Adipocyte (in vitro differentiated cells): ENCODE measurements at regions not wholly inside any gene's neighbourhood (a gene's known extent, or its start where the extent isn't known, plus 50 kb on each side); places are given as distances from the start of the nearest gene placed in this dataset.

Source experiments
- DNase-seq: peaks from one replicate; pipeline ENCODE4 v3.0.0-alpha.2; 2015; ENCODE audit warnings: low read depth
- H3K27me3 ChIP-seq: replicated peaks from 2 replicates; pipeline ENCODE4 v1.7.0; 2013; ENCODE audit warnings: mild to moderate bottlenecking, low read length, moderate library complexity; ENCODE audit not compliant: control insufficient read depth, insufficient read depth
- H3K36me3 ChIP-seq: 2 replicates; pipeline ENCODE4 v1.7.0; 2013; ENCODE audit warnings: low read length, mild to moderate bottlenecking, moderate library complexity; ENCODE audit not compliant: control insufficient read depth, insufficient read depth, severe bottlenecking
- H3K4me1 ChIP-seq: 2 replicates; pipeline ENCODE4 v1.7.0; 2013; ENCODE audit warnings: mild to moderate bottlenecking, low read length, moderate library complexity; ENCODE audit not compliant: control insufficient read depth, insufficient read depth
- H3K4me3 ChIP-seq: 2 replicates; pipeline ENCODE4 v1.7.0; 2013; ENCODE audit warnings: mild to moderate bottlenecking, low read length, moderate library complexity
- H3K9ac ChIP-seq: 2 replicates; pipeline ENCODE4 v1.7.0; 2013; ENCODE audit warnings: mild to moderate bottlenecking, low read length, moderate library complexity
- H3K9me3 ChIP-seq: 2 replicates; pipeline ENCODE4 v1.7.0; 2013; ENCODE audit warnings: mild to moderate bottlenecking, low read length, moderate library complexity; ENCODE audit not compliant: control insufficient read depth

GRCh38 chr2:149733936-149734685, 146.5 kb upstream of the MMADHC start:
- Histone ChIP-seq H3K27me3 (no peaks in the 10 kb centered on the region), H3K4me1 (peaks cover 27% of the 10 kb centered on the region), H3K9ac (no peak overlapping the region), H3K4me3 (no peak overlapping the region), H3K9me3 (no peaks in the 10 kb centered on the region), H3K36me3 (no peaks in the 10 kb centered on the region)
- peak; percentile 52 for DNase-seq

- no peaks in the 10 kb centered on the region for H3K27me3 ChIP-seq
- no peak overlapping the region for H3K9ac ChIP-seq
- no peaks in the 10 kb centered on the region for H3K36me3 ChIP-seq
- no peaks in the 10 kb centered on the region for H3K9me3 ChIP-seq
- H3K4me3 ChIP-seq, result no peak overlapping the region
- DNase-seq, result no peak
- H3K4me1 ChIP-seq, result peaks cover 27% of the 10 kb centered on the region
Observed at GRCh38 chr2:149732730-149733290, 145.2 kb upstream of the MMADHC start.

GRCh38 chr2:149732001-149732685, 144.6 kb upstream of the MMADHC start:
- peaks cover 27% of the 10 kb centered on the region for H3K4me1 ChIP-seq
- no peak for DNase-seq
- H3K27me3 ChIP-seq, result no peaks in the 10 kb centered on the region
- no peaks in the 10 kb centered on the region for H3K36me3 ChIP-seq
- no peak overlapping the region for H3K9ac ChIP-seq
- no peaks in the 10 kb centered on the region for H3K9me3 ChIP-seq
- H3K4me3 ChIP-seq, result no peak overlapping the region

GRCh38 chr2:149731079-149731478, 143.5 kb upstream of the MMADHC start:
- no peak for DNase-seq
- Histone ChIP-seq H3K4me3 (no peak overlapping the region), H3K27me3 (no peaks in the 10 kb centered on the region), H3K4me1 (peaks cover 27% of the 10 kb centered on the region), H3K9me3 (no peaks in the 10 kb centered on the region), H3K9ac (no peak overlapping the region), H3K36me3 (no peaks in the 10 kb centered on the region)

- Histone ChIP-seq H3K9me3 (no peaks in the 10 kb centered on the region), H3K27me3 (no peaks in the 10 kb centered on the region), H3K36me3 (no peaks in the 10 kb centered on the region), H3K4me3 (no peak overlapping the region), H3K4me1 (peaks cover 17% of the 10 kb centered on the region), H3K9ac (no peak overlapping the region)
- DNase-seq, result peak; percentile 31
Observed at GRCh38 chr2:149729586-149729985, 142.0 kb upstream of the MMADHC start.

- Histone ChIP-seq H3K4me1 (peaks cover 8% of the 10 kb centered on the region), H3K36me3 (no peaks in the 10 kb centered on the region), H3K4me3 (no peak overlapping the region), H3K9me3 (no peaks in the 10 kb centered on the region), H3K9ac (no peak overlapping the region), H3K27me3 (no peaks in the 10 kb centered on the region)
- DNase-seq, result peak; percentile 45
Observed at GRCh38 chr2:149727927-149728326, 140.4 kb upstream of the MMADHC start.

GRCh38 chr2:149725234-149725633, 137.7 kb upstream of the MMADHC start:
- DNase-seq, result no peak
- Histone ChIP-seq H3K4me1 (no peaks in the 10 kb centered on the region), H3K36me3 (no peaks in the 10 kb centered on the region), H3K9me3 (no peaks in the 10 kb centered on the region), H3K27me3 (no peaks in the 10 kb centered on the region), H3K9ac (no peak overlapping the region), H3K4me3 (no peak overlapping the region)

GRCh38 chr2:149724091-149724490, 136.5 kb upstream of the MMADHC start:
- Histone ChIP-seq H3K27me3 (no peaks in the 10 kb centered on the region), H3K9me3 (no peaks in the 10 kb centered on the region), H3K4me3 (no peak overlapping the region), H3K36me3 (no peaks in the 10 kb centered on the region), H3K4me1 (no peaks in the 10 kb centered on the region), H3K9ac (no peak overlapping the region)
- no peak for DNase-seq

- no peaks in the 10 kb centered on the region for H3K4me1 ChIP-seq
- H3K4me3 ChIP-seq, result no peak overlapping the region
- H3K27me3 ChIP-seq, result no peaks in the 10 kb centered on the region
- H3K36me3 ChIP-seq, result no peaks in the 10 kb centered on the region
- DNase-seq, result no peak
- H3K9ac ChIP-seq, result no peak overlapping the region
- H3K9me3 ChIP-seq, result no peaks in the 10 kb centered on the region
Observed at GRCh38 chr2:149720615-149721014, 133.0 kb upstream of the MMADHC start.

GRCh38 chr2:149719695-149720094, 132.1 kb upstream of the MMADHC start:
- DNase-seq, result no peak
- Histone ChIP-seq H3K36me3 (no peaks in the 10 kb centered on the region), H3K9ac (no peak overlapping the region), H3K9me3 (no peaks in the 10 kb centered on the region), H3K4me1 (no peaks in the 10 kb centered on the region), H3K4me3 (no peak overlapping the region), H3K27me3 (no peaks in the 10 kb centered on the region)

DNA sequence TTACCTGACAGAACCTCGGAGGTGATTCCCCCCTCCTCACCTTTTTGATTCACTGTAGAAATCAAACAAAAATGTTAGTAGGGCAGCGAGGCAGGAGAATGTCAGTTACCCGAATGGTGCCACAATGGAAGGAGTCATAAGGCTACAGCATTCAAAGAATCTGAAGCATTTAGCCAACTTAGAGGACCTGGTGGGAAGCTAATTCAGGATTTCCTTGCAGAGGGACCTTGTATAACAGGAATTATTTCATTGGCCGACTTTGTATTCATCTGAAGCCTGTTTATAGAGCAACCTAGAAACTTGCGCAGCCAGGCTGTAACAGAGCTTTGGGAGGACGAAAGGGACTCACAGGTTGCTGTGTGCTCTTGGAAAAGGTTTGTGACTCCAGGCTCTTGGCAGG, 129.1 kb upstream of the MMADHC start:
- Histone ChIP-seq H3K9me3 (no peaks in the 10 kb centered on the region), H3K9ac (no peak overlapping the region), H3K27me3 (no peaks in the 10 kb centered on the region), H3K36me3 (no peaks in the 10 kb centered on the region), H3K4me1 (no peaks in the 10 kb centered on the region), H3K4me3 (no peak overlapping the region)
- DNase-seq, result no peak
